Body of pancreas (tissue), 4 donors: ENCODE measurements at regions not wholly inside any gene's neighbourhood (a gene's known extent, or its start where the extent isn't known, plus 50 kb on each side); places are given as distances from the start of the nearest gene placed in this dataset.

Experiments
- CTCF ChIP-seq, 7 experiments: fragments of 450-650 bp in 4 of 7; fragments of 200-600 bp in 3 of 7; sonication (generic) in 3 of 7; IDR thresholded peaks; one replicate each; pipeline ENCODE4 v1.5.1; 2016 to 2019; ENCODE audit warnings: antibody characterized with exemption in 7 of 7
- POLR2A ChIP-seq, 3 donors: fragments of 450-650 bp; IDR thresholded peaks; one replicate each; pipeline ENCODE4 v1.6.1; 2016; ENCODE audit warnings: antibody characterized with exemption in 3 of 3, mild to moderate bottlenecking in 2 of 3

GRCh38 chr3:28768439-28768838 is 419.8 kb upstream of the AZI2 start:
- TF ChIP-seq POLR2A (IDR thresholded peaks at IDR 0.05): no peak
- TF ChIP-seq CTCF (IDR thresholded peaks at IDR 0.05): no peak
